ENCODE measurements at regions not wholly inside any gene's neighbourhood (a gene's known extent, or its start where the extent isn't known, plus 50 kb on each side); places are given as distances from the start of the nearest gene placed in this dataset.

- TF ChIP-seq IKZF2 (IDR thresholded peaks at IDR 0.05) (no peak), ZSCAN29 (IDR thresholded peaks at IDR 0.05) (no peak), RAD51 (IDR thresholded peaks at IDR 0.05) (no peak), CTCF (IDR thresholded peaks at IDR 0.05 in 2 of 3, conservative IDR thresholded peaks at IDR 0.05 in 1 of 3; ENCODE audit: control insufficient read depth in 2 of 3, extremely low read depth in 1 of 3, insufficient read depth in 1 of 3, low read depth in 3 of 3, low read length in 3 of 3) (no peak), POLR2AphosphoS2 (IDR thresholded peaks at IDR 0.05; ENCODE audit: low read depth, low read length) (no peak), BMI1 (IDR thresholded peaks at IDR 0.05; ENCODE audit: borderline replicate concordance) (no peak)
- TF ChIP-seq, protein P1, sequence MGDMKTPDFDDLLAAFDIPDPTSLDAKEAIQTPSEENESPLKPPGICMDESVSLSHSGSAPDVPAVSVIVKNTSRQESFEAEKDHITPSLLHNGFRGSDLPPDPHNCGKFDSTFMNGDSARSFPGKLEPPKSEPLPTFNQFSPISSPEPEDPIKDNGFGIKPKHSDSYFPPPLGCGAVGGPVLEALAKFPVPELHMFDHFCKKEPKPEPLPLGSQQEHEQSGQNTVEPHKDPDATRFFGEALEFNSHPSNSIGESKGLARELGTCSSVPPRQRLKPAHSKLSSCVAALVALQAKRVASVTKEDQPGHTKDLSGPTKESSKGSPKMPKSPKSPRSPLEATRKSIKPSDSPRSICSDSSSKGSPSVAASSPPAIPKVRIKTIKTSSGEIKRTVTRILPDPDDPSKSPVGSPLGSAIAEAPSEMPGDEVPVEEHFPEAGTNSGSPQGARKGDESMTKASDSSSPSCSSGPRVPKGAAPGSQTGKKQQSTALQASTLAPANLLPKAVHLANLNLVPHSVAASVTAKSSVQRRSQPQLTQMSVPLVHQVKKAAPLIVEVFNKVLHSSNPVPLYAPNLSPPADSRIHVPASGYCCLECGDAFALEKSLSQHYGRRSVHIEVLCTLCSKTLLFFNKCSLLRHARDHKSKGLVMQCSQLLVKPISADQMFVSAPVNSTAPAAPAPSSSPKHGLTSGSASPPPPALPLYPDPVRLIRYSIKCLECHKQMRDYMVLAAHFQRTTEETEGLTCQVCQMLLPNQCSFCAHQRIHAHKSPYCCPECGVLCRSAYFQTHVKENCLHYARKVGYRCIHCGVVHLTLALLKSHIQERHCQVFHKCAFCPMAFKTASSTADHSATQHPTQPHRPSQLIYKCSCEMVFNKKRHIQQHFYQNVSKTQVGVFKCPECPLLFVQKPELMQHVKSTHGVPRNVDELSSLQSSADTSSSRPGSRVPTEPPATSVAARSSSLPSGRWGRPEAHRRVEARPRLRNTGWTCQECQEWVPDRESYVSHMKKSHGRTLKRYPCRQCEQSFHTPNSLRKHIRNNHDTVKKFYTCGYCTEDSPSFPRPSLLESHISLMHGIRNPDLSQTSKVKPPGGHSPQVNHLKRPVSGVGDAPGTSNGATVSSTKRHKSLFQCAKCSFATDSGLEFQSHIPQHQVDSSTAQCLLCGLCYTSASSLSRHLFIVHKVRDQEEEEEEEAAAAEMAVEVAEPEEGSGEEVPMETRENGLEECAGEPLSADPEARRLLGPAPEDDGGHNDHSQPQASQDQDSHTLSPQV (IDR thresholded peaks at IDR 0.05) = no peak
- TF ChIP-seq, protein P2, sequence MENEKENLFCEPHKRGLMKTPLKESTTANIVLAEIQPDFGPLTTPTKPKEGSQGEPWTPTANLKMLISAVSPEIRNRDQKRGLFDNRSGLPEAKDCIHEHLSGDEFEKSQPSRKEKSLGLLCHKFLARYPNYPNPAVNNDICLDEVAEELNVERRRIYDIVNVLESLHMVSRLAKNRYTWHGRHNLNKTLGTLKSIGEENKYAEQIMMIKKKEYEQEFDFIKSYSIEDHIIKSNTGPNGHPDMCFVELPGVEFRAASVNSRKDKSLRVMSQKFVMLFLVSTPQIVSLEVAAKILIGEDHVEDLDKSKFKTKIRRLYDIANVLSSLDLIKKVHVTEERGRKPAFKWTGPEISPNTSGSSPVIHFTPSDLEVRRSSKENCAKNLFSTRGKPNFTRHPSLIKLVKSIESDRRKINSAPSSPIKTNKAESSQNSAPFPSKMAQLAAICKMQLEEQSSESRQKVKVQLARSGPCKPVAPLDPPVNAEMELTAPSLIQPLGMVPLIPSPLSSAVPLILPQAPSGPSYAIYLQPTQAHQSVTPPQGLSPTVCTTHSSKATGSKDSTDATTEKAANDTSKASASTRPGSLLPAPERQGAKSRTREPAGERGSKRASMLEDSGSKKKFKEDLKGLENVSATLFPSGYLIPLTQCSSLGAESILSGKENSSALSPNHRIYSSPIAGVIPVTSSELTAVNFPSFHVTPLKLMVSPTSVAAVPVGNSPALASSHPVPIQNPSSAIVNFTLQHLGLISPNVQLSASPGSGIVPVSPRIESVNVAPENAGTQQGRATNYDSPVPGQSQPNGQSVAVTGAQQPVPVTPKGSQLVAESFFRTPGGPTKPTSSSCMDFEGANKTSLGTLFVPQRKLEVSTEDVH (IDR thresholded peaks at IDR 0.05; ENCODE audit: low read depth, partially characterized antibody) = no peak
Observed at GRCh38 chr7:120054376-120055100, 218.4 kb upstream of the KCND2 start (continued).
